HG03558 (cell line): ENCODE measurements at regions not wholly inside any gene's neighbourhood (a gene's known extent, or its start where the extent isn't known, plus 50 kb on each side); places are given as distances from the start of the nearest gene placed in this dataset.
"Not testable (repeated sequence)": the region's sequence is repeated elsewhere in the genome, so short reads cannot be mapped to it uniquely, and the experiment has no call there.

Experiments used
- ATAC-seq: cut with Tn5 transposase; IDR thresholded peaks from one replicate; pipeline ENCODE4 v1.9.1; 2021; ENCODE audit warnings: moderate number of reproducible peaks; ENCODE audit not compliant: unreplicated experiment; ENCODE audit errors: extremely low read depth

GRCh38 chr4:22627851-22628250 lies 64.9 kb upstream of the GBA3 start:
- ATAC-seq: not testable (repeated sequence)

- not testable (repeated sequence) for ATAC-seq
Observed at GRCh38 chr4:22630161-22630975, 62.4 kb upstream of the GBA3 start.

- ATAC-seq: not testable (repeated sequence)
Observed at GRCh38 chr4:22631167-22631566, 61.6 kb upstream of the GBA3 start.

- ATAC-seq: no peak
Observed at GRCh38 chr4:22634541-22635181, 58.1 kb upstream of the GBA3 start.

GRCh38 chr4:22635182-22635549 lies 57.6 kb upstream of the GBA3 start:
- ATAC-seq: not testable (repeated sequence)

GRCh38 chr4:22635692-22636091 lies 57.0 kb upstream of the GBA3 start:
- no peak for ATAC-seq

GRCh38 chr4:22637306-22637705 lies 55.4 kb upstream of the GBA3 start:
- ATAC-seq: no peak
